Esophagus muscularis mucosa (tissue), 4 donors: ENCODE measurements at regions not wholly inside any gene's neighbourhood (a gene's known extent, or its start where the extent isn't known, plus 50 kb on each side); places are given as distances from the start of the nearest gene placed in this dataset.

ENCODE experiments used
- CTCF ChIP-seq, 3 experiments: fragments of 200-600 bp in 2 of 3; fragments of 450-650 bp in 1 of 3; sonication (generic) in 2 of 3; IDR thresholded peaks; one replicate each; pipeline ENCODE4 v1.5.1; 2017 to 2019; ENCODE audit warnings: antibody characterized with exemption in 3 of 3, mild to moderate bottlenecking in 2 of 3, moderate library complexity in 1 of 3
- EP300 ChIP-seq: sonication (generic); formaldehyde crosslinking; IDR thresholded peaks from one replicate; pipeline ENCODE4 v1.6.1; 2017; ENCODE audit warnings: antibody characterized with exemption
- POLR2A ChIP-seq: fragments of 450-650 bp; IDR thresholded peaks from one replicate; pipeline ENCODE4 v1.6.1; 2017; ENCODE audit warnings: antibody characterized with exemption, moderate library complexity, mild to moderate bottlenecking, low read depth
- POLR2AphosphoS5 ChIP-seq, 2 donors: sonication (generic); formaldehyde crosslinking; IDR thresholded peaks; one replicate each; pipeline ENCODE4 v1.6.1; 2017; ENCODE audit warnings: antibody characterized with exemption in 2 of 2

DNA sequence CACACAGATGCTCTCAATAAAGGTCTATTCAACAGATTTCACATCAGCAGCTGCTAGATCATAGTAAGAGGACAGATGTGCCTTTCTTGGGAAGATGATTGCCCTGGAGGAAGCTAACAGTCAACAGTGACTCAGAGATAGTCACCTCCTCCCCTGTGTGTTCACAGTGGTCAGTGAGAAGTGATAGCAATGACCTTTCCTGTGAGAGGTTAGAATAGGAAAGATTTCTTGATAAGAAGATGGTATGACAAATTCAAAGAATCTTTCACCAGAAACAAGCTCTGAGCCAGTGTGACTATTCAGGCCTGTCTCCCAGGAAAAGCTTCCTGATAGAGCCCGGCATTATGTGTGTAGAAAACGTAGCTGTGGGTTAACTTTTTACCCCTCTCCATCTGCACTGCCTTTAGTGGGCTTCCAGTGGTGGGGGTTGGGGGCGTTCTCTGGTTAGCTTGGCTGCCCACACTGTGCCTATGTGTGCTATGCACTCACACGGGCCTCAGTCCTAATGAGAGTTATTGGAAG, 66.4 kb upstream of the ARHGAP5 start:
- TF ChIP-seq POLR2A (no peak), CTCF (IDR thresholded peaks at IDR 0.05) (no peak), EP300 (no peak), POLR2AphosphoS5 (IDR thresholded peaks at IDR 0.05) (no peak)
